ENCODE measurements at regions not wholly inside any gene's neighbourhood (a gene's known extent, or its start where the extent isn't known, plus 50 kb on each side); places are given as distances from the start of the nearest gene placed in this dataset.

GRCh38 chr3:30520699-30521098 lies 85.7 kb upstream of the TGFBR2 start:
- H2AFZ ChIP-seq, result no peak overlapping the region
- H3K9me2 ChIP-seq (replicated peaks; ENCODE audit: insufficient read depth), result no peaks in the 10 kb centered on the region
- H3K4me3 ChIP-seq, result no peak overlapping the region
- H3K4me2 ChIP-seq, result no peak overlapping the region
- no peaks in the 10 kb centered on the region for H4K20me1 ChIP-seq (ENCODE audit: insufficient read depth, poor library complexity, severe bottlenecking)
- no peaks in the 10 kb centered on the region for H3K79me2 ChIP-seq
- no peaks in the 10 kb centered on the region for H3K27me3 ChIP-seq
- TF ChIP-seq EZH2 (IDR thresholded peaks at IDR 0.05; ENCODE audit: borderline replicate concordance) (no peak), CTCF (IDR thresholded peaks at IDR 0.05; ENCODE audit: poor library complexity) (no peak), EZH2phosphoT487 (IDR thresholded peaks at IDR 0.05; ENCODE audit: low read depth, severe bottlenecking, unreplicated experiment) (no peak)
- 97% methylated on average over 2 of the region's 2 CpGs for WGBS (ENCODE audit: low lambda C conversion rate, missing lambda C conversion rate)
- H3K4me1 ChIP-seq (ENCODE audit: insufficient read depth), result no peaks in the 10 kb centered on the region
- H3K36me3 ChIP-seq (replicated peaks; ENCODE audit: insufficient read depth, low read depth), result no peaks in the 10 kb centered on the region
- H3K27ac ChIP-seq, result no peak overlapping the region
- DNase-seq (ENCODE audit: low spot score), result no peak
- H3K9me3 ChIP-seq (ENCODE audit: low read depth), result no peaks in the 10 kb centered on the region

- no peak for DNase-seq (ENCODE audit: low spot score)
- Histone ChIP-seq H3K4me1 (ENCODE audit: insufficient read depth) (no peaks in the 10 kb centered on the region), H3K79me2 (no peaks in the 10 kb centered on the region), H3K36me3 (replicated peaks; ENCODE audit: insufficient read depth, low read depth) (no peaks in the 10 kb centered on the region), H3K27ac (no peak overlapping the region), H4K20me1 (ENCODE audit: insufficient read depth, poor library complexity, severe bottlenecking) (no peaks in the 10 kb centered on the region), H2AFZ (no peak overlapping the region), H3K4me3 (no peak overlapping the region), H3K27me3 (no peaks in the 10 kb centered on the region), H3K9me3 (ENCODE audit: low read depth) (no peaks in the 10 kb centered on the region), H3K4me2 (no peak overlapping the region), H3K9me2 (replicated peaks; ENCODE audit: insufficient read depth) (no peaks in the 10 kb centered on the region)
- WGBS (ENCODE audit: low lambda C conversion rate, missing lambda C conversion rate), result 87% methylated on average over 1 of the region's 1 CpG
- TF ChIP-seq EZH2 (IDR thresholded peaks at IDR 0.05; ENCODE audit: borderline replicate concordance) (no peak), CTCF (IDR thresholded peaks at IDR 0.05; ENCODE audit: poor library complexity) (no peak)
Observed at GRCh38 chr3:30521156-30521715, 85.2 kb upstream of the TGFBR2 start.

- no peaks in the 10 kb centered on the region for H3K27me3 ChIP-seq
- H3K4me3 ChIP-seq, result no peak overlapping the region
- 93% methylated on average over 8 of the region's 8 CpGs for WGBS (ENCODE audit: low lambda C conversion rate, missing lambda C conversion rate)
- H3K36me3 ChIP-seq (replicated peaks; ENCODE audit: insufficient read depth, low read depth), result no peaks in the 10 kb centered on the region
- DNase-seq (ENCODE audit: low spot score), result no peak
- no peak overlapping the region for H3K27ac ChIP-seq
- no peak for TF ChIP-seq EZH2phosphoT487 (IDR thresholded peaks at IDR 0.05; ENCODE audit: low read depth, severe bottlenecking, unreplicated experiment)
- no peak for TF ChIP-seq CTCF (IDR thresholded peaks at IDR 0.05; ENCODE audit: poor library complexity)
- no peaks in the 10 kb centered on the region for H4K20me1 ChIP-seq (ENCODE audit: insufficient read depth, poor library complexity, severe bottlenecking)
- H3K9me2 ChIP-seq (replicated peaks; ENCODE audit: insufficient read depth), result no peaks in the 10 kb centered on the region
- no peaks in the 10 kb centered on the region for H3K79me2 ChIP-seq
- no peak overlapping the region for H2AFZ ChIP-seq
- no peaks in the 10 kb centered on the region for H3K9me3 ChIP-seq (ENCODE audit: low read depth)
- no peak overlapping the region for H3K4me2 ChIP-seq
- H3K4me1 ChIP-seq (ENCODE audit: insufficient read depth), result no peaks in the 10 kb centered on the region
Observed at GRCh38 chr3:30522476-30522875, 83.9 kb upstream of the TGFBR2 start.

GRCh38 chr3:30523366-30523765 lies 83.0 kb upstream of the TGFBR2 start:
- H3K36me3 ChIP-seq (replicated peaks; ENCODE audit: insufficient read depth, low read depth), result no peaks in the 10 kb centered on the region
- 81% methylated on average over 1 of the region's 1 CpG for WGBS (ENCODE audit: low lambda C conversion rate, missing lambda C conversion rate)
- H3K27ac ChIP-seq, result no peak overlapping the region
- H3K4me3 ChIP-seq, result no peak overlapping the region
- H3K4me1 ChIP-seq (ENCODE audit: insufficient read depth), result no peaks in the 10 kb centered on the region
- no peak overlapping the region for H3K4me2 ChIP-seq
- TF ChIP-seq CTCF (IDR thresholded peaks at IDR 0.05; ENCODE audit: poor library complexity), result no peak
- no peak for TF ChIP-seq EZH2phosphoT487 (IDR thresholded peaks at IDR 0.05; ENCODE audit: low read depth, severe bottlenecking, unreplicated experiment)
- TF ChIP-seq EZH2 (IDR thresholded peaks at IDR 0.05; ENCODE audit: borderline replicate concordance), result no peak
- H3K9me3 ChIP-seq (ENCODE audit: low read depth), result no peaks in the 10 kb centered on the region
- H3K79me2 ChIP-seq, result no peaks in the 10 kb centered on the region
- H3K9me2 ChIP-seq (replicated peaks; ENCODE audit: insufficient read depth), result no peaks in the 10 kb centered on the region
- no peak for DNase-seq (ENCODE audit: low spot score)
- no peaks in the 10 kb centered on the region for H4K20me1 ChIP-seq (ENCODE audit: insufficient read depth, poor library complexity, severe bottlenecking)
- no peak overlapping the region for H2AFZ ChIP-seq
- no peaks in the 10 kb centered on the region for H3K27me3 ChIP-seq

Measured in hepatocyte (in vitro differentiated cells).